Psoas muscle (tissue), 7 donors: ENCODE measurements at regions not wholly inside any gene's neighbourhood (a gene's known extent, or its start where the extent isn't known, plus 50 kb on each side); places are given as distances from the start of the nearest gene placed in this dataset.

Source experiments
- ATAC-seq, 4 donors: fragments of 200-7000 bp; cut with Tn5 transposase; one replicate each; pipeline ENCODE4 v1.9.1; 2020; ENCODE audit warnings: moderate library complexity in 3 of 4, mild to moderate bottlenecking in 2 of 4
- DNase-seq, 2 donors: peaks; one replicate each; pipeline ENCODE4 v3.0.0-alpha.2; 2020
- H3K27ac ChIP-seq: fragments of 200-600 bp; one replicate; pipeline ENCODE4 v1.8.0; 2022
- H3K27me3 ChIP-seq, 3 donors: fragments of 200-600 bp in 1 of 3; one replicate each; pipeline versions ENCODE4 v1.6.1 to v1.8.0; 2013 to 2022; ENCODE audit warnings: low read length in 2 of 3, mild to moderate bottlenecking in 2 of 3, moderate library complexity in 1 of 3; ENCODE audit not compliant: insufficient read depth in 3 of 3
- H3K36me3 ChIP-seq, 2 donors: fragments of 200-600 bp in 1 of 2; one replicate each; pipeline versions ENCODE4 v1.6.1 to v1.8.0; 2013 to 2022; ENCODE audit warnings: low read depth in 1 of 2, mild to moderate bottlenecking in 1 of 2, moderate library complexity in 1 of 2; ENCODE audit not compliant: insufficient read depth in 1 of 2
- H3K4me1 ChIP-seq: fragments of 200-600 bp; one replicate; pipeline ENCODE4 v1.8.0; 2022
- H3K4me3 ChIP-seq: fragments of 200-600 bp; one replicate; pipeline ENCODE4 v1.8.0; 2022; ENCODE audit warnings: mild to moderate bottlenecking
- H3K9me3 ChIP-seq: fragments of 200-600 bp; one replicate; pipeline ENCODE4 v1.8.0; 2022
- whole genome bisulfite sequencing, 3 donors: extraction: QIAGEN DNeasy Blood & Tissue Kit; methylation state at CpG; one replicate each; pipeline versions ENCODE4 v1.1.6 to v1.1.7; 2013; 5-methylcytosine and 5-hydroxymethylcytosine counted together
- intact Hi-C, 2 donors: fragments of 100-400 bp; cut with DNase I; formaldehyde crosslinking; loops; one replicate each; pipeline versions ENCODE4 v1.11.0 to v1.14.2; 2022
- TF ChIP-seq, protein P1 (sequence below): fragments of 200-600 bp; IDR thresholded peaks from one replicate; pipeline ENCODE4 v1.8.0; 2022; ENCODE audit warnings: antibody characterized with exemption
- donor health status: healthy with polysubstance abuse.
- donor health status: DM: no; HTN: no; CAD: no; lungs with moderate emphysema.
- donor health status: Bipolar disorder and iron deficiency.
- donor health status: healthy.
- donor health status: DM: yes; HTN: yes; CAD: no.
- donor health status: DM: no; HTN: no; CAD: no.
- donor health status: DM: yes; HTN: yes; CAD: no.

DNA sequence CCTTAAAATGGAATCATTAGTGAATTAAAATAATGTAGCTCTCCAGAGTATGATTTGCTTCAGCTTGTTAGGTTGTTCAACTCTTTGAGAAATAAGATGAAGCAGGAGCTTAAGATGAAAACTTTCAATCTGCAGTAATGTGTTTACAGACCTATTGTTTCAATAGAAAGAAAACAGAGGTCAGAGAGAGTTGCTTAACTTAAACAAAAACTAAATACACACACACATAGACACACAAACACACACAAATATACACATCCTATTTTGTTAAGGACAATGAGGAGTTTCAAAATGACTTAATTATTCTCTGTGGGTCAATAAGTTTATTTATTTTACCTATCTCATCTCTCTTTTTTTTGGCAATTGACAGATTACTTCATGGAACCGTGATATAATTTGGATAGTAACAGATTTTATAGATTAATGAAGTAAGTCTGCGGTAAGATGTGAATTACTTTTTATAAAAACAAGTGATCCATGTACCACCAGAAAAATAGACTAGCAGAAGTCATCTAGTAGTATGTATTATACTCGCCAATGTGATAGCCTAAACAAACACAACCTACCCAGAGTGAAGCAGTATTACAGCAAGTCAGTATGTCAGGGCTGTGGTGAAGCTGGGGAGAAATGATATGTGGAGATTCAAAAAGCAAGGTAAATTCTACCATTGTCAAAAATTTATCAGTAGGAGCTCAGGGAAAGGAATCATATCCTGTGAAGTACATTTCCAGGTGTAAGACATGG, 76.7 kb upstream of the DCBLD2 start:
- Histone ChIP-seq H3K4me3 (no peak overlapping the region), H3K27me3 (no peaks in the 10 kb centered on the region), H3K9me3 (no peaks in the 10 kb centered on the region), H3K27ac (no peak overlapping the region), H3K36me3 (no peaks in the 10 kb centered on the region), H3K4me1 (no peaks in the 10 kb centered on the region)
- DNase-seq (no peak), ATAC-seq (no peak)
- TF ChIP-seq, protein P1, sequence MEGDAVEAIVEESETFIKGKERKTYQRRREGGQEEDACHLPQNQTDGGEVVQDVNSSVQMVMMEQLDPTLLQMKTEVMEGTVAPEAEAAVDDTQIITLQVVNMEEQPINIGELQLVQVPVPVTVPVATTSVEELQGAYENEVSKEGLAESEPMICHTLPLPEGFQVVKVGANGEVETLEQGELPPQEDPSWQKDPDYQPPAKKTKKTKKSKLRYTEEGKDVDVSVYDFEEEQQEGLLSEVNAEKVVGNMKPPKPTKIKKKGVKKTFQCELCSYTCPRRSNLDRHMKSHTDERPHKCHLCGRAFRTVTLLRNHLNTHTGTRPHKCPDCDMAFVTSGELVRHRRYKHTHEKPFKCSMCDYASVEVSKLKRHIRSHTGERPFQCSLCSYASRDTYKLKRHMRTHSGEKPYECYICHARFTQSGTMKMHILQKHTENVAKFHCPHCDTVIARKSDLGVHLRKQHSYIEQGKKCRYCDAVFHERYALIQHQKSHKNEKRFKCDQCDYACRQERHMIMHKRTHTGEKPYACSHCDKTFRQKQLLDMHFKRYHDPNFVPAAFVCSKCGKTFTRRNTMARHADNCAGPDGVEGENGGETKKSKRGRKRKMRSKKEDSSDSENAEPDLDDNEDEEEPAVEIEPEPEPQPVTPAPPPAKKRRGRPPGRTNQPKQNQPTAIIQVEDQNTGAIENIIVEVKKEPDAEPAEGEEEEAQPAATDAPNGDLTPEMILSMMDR = no peak
- intact Hi-C loops = no loop called here
- 74 to 88% (median 75%) methylated on average over 3 of the region's 3 CpGs for WGBS, 3 donors

DNA sequence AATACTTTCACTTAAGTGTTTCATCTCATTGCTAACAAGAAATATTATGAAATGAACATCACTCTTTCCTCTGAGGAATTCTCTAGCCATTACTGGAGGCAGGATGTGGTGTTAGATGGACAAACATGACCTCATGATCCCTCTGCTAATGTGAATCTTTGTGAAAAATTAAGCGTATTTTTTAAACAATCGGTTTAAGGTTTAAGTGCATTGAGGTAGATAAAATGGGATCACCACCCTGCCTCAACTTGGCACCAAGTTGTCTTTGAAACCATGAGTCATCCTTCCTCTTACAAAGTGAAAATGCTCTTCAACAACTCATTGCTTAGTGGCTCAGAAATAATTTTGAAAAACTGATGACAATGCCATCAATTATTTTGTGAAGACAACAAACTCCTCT, 76.0 kb upstream of the DCBLD2 start:
- intact Hi-C loops = no loop called here
- H3K36me3 ChIP-seq = no peaks in the 10 kb centered on the region
- DNase-seq (no peak), ATAC-seq (no peak)
- no peak overlapping the region for H3K27ac ChIP-seq
- 55 to 68% (median 64%) methylated on average over 2 of the region's 2 CpGs for WGBS, 3 donors
- no peaks in the 10 kb centered on the region for H3K9me3 ChIP-seq
- H3K27me3 ChIP-seq = no peaks in the 10 kb centered on the region
- no peaks in the 10 kb centered on the region for H3K4me1 ChIP-seq
- no peak overlapping the region for H3K4me3 ChIP-seq
- TF ChIP-seq, protein P1 = no peak

DNA sequence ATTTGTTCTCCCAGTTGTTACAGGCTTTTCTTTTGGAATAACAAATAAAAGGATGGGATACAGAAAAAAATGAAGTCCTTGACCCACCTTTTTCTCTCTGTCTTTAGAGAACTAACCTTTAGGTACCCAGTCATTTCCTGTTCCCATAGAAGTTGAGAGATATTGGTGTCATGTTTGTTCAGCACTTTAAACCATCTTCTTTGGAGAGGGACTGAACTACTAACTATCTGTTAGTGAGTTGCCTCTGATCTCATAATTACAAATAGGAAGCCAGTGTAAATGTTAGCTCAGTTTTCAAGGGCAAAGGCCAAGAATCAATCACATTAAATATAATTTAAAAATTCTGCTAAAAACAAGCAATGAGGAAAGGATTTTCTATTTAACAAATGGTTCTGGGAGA, 72.9 kb upstream of the DCBLD2 start:
- intact Hi-C loops = no loop called here
- Histone ChIP-seq H3K36me3 (no peaks in the 10 kb centered on the region), H3K9me3 (no peaks in the 10 kb centered on the region), H3K27ac (no peak overlapping the region), H3K4me3 (no peak overlapping the region), H3K4me1 (no peaks in the 10 kb centered on the region), H3K27me3 (no peaks in the 10 kb centered on the region)
- DNase-seq (no peak), ATAC-seq (no peak)
- TF ChIP-seq, protein P1 = no peak

- TF ChIP-seq, protein P1 = no peak
- Histone ChIP-seq H3K4me3 (no peak overlapping the region), H3K9me3 (no peaks in the 10 kb centered on the region), H3K4me1 (no peaks in the 10 kb centered on the region), H3K27me3 (no peaks in the 10 kb centered on the region), H3K36me3 (no peaks in the 10 kb centered on the region), H3K27ac (no peak overlapping the region)
- no peak for ATAC-seq
- WGBS, 3 donors = 64 to 72% (median 69%) methylated on average over 3 of the region's 3 CpGs
- intact Hi-C loops = no loop called here
- DNase-seq = no peak
Measured at GRCh38 chr3:98972720-98973119, 71.2 kb upstream of the DCBLD2 start.

GRCh38 chr3:98972155-98972554, 70.7 kb upstream of the DCBLD2 start:
- WGBS, 3 donors = 40 to 44% (median 40%) methylated on average over 2 of the region's 2 CpGs
- Histone ChIP-seq H3K27ac (no peak overlapping the region), H3K9me3 (no peaks in the 10 kb centered on the region), H3K4me1 (no peaks in the 10 kb centered on the region), H3K27me3 (no peaks in the 10 kb centered on the region), H3K4me3 (no peak overlapping the region), H3K36me3 (no peaks in the 10 kb centered on the region)
- ATAC-seq = no peak
- DNase-seq = no peak
- TF ChIP-seq, protein P1 = no peak
- intact Hi-C loops = no loop called here
